Endometrium (tissue), 2 donors: ENCODE measurements at regions not wholly inside any gene's neighbourhood (a gene's known extent, or its start where the extent isn't known, plus 50 kb on each side); places are given as distances from the start of the nearest gene placed in this dataset.
"Not testable (repeated sequence)": the region's sequence is repeated elsewhere in the genome, so short reads cannot be mapped to it uniquely, and the experiment has no call there.

Experiments
- FAIRE-seq: peaks from 2 replicates; lab custom pipeline; 2012; peaks lifted over from hg19 to GRCh38; lab: Jason Lieb, UNC
- donor health status: control.
- donor health status: control.

- no peak for FAIRE-seq
Measured at GRCh38 chr2:184206045-184206444, 392.3 kb upstream of the ZNF804A start.

- FAIRE-seq: no peak
Measured at GRCh38 chr2:184210329-184210728, 388.0 kb upstream of the ZNF804A start.

GRCh38 chr2:184215745-184216144 lies 382.6 kb upstream of the ZNF804A start:
- no peak for FAIRE-seq

GRCh38 chr2:184256611-184257010 lies 341.7 kb upstream of the ZNF804A start:
- FAIRE-seq: no peak

- no peak for FAIRE-seq
Measured at GRCh38 chr2:184261331-184261730, 337.0 kb upstream of the ZNF804A start.

- no peak for FAIRE-seq
Measured at GRCh38 chr2:184261818-184262217, 336.5 kb upstream of the ZNF804A start.

- no peak for FAIRE-seq
Measured at GRCh38 chr2:184268900-184269477, 329.3 kb upstream of the ZNF804A start.

GRCh38 chr2:184270660-184271059 lies 327.7 kb upstream of the ZNF804A start:
- no peak for FAIRE-seq

GRCh38 chr2:184272056-184272455 lies 326.3 kb upstream of the ZNF804A start:
- no peak for FAIRE-seq

- FAIRE-seq: no peak
Measured at GRCh38 chr2:184294831-184295230, 303.5 kb upstream of the ZNF804A start.

- FAIRE-seq: no peak
Measured at GRCh38 chr2:184297085-184297484, 301.2 kb upstream of the ZNF804A start.

- FAIRE-seq: no peak
Measured at GRCh38 chr2:184302506-184302905, 295.8 kb upstream of the ZNF804A start.

GRCh38 chr2:184304006-184304405 lies 294.3 kb upstream of the ZNF804A start:
- no peak for FAIRE-seq

GRCh38 chr2:184305105-184305504 lies 293.2 kb upstream of the ZNF804A start:
- FAIRE-seq: no peak

GRCh38 chr2:184308706-184309105 lies 289.6 kb upstream of the ZNF804A start:
- FAIRE-seq: no peak

- no peak for FAIRE-seq
Measured at GRCh38 chr2:184312970-184313369, 285.4 kb upstream of the ZNF804A start.

- FAIRE-seq: no peak
Measured at GRCh38 chr2:184314829-184315228, 283.5 kb upstream of the ZNF804A start.

GRCh38 chr2:184316921-184317320 lies 281.4 kb upstream of the ZNF804A start:
- FAIRE-seq: no peak

- FAIRE-seq: no peak
Measured at GRCh38 chr2:184322615-184323014, 275.7 kb upstream of the ZNF804A start.

GRCh38 chr2:184326066-184326465 lies 272.3 kb upstream of the ZNF804A start:
- FAIRE-seq: no peak

GRCh38 chr2:184327805-184328204 lies 270.5 kb upstream of the ZNF804A start:
- FAIRE-seq: not testable (repeated sequence)

GRCh38 chr2:184330561-184330960 lies 267.8 kb upstream of the ZNF804A start:
- not testable (repeated sequence) for FAIRE-seq

- no peak for FAIRE-seq
Measured at GRCh38 chr2:184336688-184337087, 261.6 kb upstream of the ZNF804A start.

- no peak for FAIRE-seq
Measured at GRCh38 chr2:184338771-184339170, 259.6 kb upstream of the ZNF804A start.

- FAIRE-seq: no peak
Measured at GRCh38 chr2:184339966-184340365, 258.4 kb upstream of the ZNF804A start.
